ENCODE measurements at regions not wholly inside any gene's neighbourhood (a gene's known extent, or its start where the extent isn't known, plus 50 kb on each side); places are given as distances from the start of the nearest gene placed in this dataset.

- TF ChIP-seq CTCF (IDR thresholded peaks at IDR 0.05; ENCODE audit: extremely low read depth in 1 of 2, insufficient read depth in 1 of 2, low read depth in 1 of 2, low read length in 2 of 2) (no peak), EZH2 (IDR thresholded peaks at IDR 0.05; ENCODE audit: borderline replicate concordance, low read depth, low read length, severe bottlenecking) (no peak), JUN (IDR thresholded peaks at IDR 0.05; ENCODE audit: borderline replicate concordance, insufficient read depth, insufficient read length, low read depth) (no peak), POLR2A (IDR thresholded peaks at IDR 0.05; ENCODE audit: low read depth, low read length) (no peak)
These were observed 842.1 kb upstream of the MANEA start for GRCh38 chr6:94735270-94735669.
